GM12878 (cell line): ENCODE measurements at regions not wholly inside any gene's neighbourhood (a gene's known extent, or its start where the extent isn't known, plus 50 kb on each side); places are given as distances from the start of the nearest gene placed in this dataset.

Experiments
- ATAC-seq: fragments of 200-7000 bp; cut with Tn5 transposase; 3 replicates; pipeline ENCODE4 v1.9.1; 2020; ENCODE audit warnings: mild to moderate bottlenecking, moderate library complexity
- BruUV-seq: library from RNA; stranded (reverse); fragments of 400-500 nt; replicated peaks from 2 replicates; lab custom pipeline; 2021; lab: Mats Ljungman, UMichigan
- CTCF ChIA-PET: fragments of 300-600 bp; sonication (Branson Sonifier 250); formaldehyde crosslinking; extraction: SDS; loops from one replicate; lab custom pipeline; 2021; ENCODE audit warnings: inconsistent platforms; lab: Yijun Ruan, JAX
- POLR2A ChIA-PET: fragments of 350-600 bp; formaldehyde crosslinking; extraction: SDS; loops from one replicate; lab custom pipeline; 2021; ENCODE audit warnings: inconsistent platforms; lab: Charles Lee
- RAD21 ChIA-PET: fragments of 300-600 bp; sonication (Branson Sonifier 250); formaldehyde crosslinking; loops from one replicate; lab custom pipeline; 2023; ENCODE audit warnings: antibody characterized with exemption; ENCODE audit not compliant: unreplicated experiment; lab: Charles Lee
- SMC1A ChIA-PET: fragments of 300-600 bp; sonication (Branson Sonifier 250); formaldehyde crosslinking; loops from one replicate; lab custom pipeline; 2023; ENCODE audit not compliant: unreplicated experiment, uncharacterized antibody; lab: Charles Lee
- DNase-seq: peaks from one replicate; pipeline ENCODE4 v3.0.0-alpha.2; 2011; ENCODE audit warnings: low read depth, low spot score
- FAIRE-seq: peaks from 3 replicates; lab custom pipeline; 2011; peaks lifted over from hg19 to GRCh38; lab: Jason Lieb, UNC
- H2AFZ ChIP-seq: 2 replicates; pipeline ENCODE4 v1.6.0; 2011; ENCODE audit warnings: low read depth, low read length, control low read depth; ENCODE audit not compliant: control insufficient read depth
- H3K27ac ChIP-seq: 2 replicates; pipeline ENCODE4 v1.5.1; 2011; ENCODE audit warnings: control low read depth; ENCODE audit not compliant: control insufficient read depth, insufficient read depth
- H3K27me3 ChIP-seq, 2 experiments: replicated peaks in 1 of 2; 2 replicates each; pipeline versions ENCODE4 v1.6.0 to v1.6.1; 2011; ENCODE audit warnings: low read length in 1 of 2; ENCODE audit not compliant: control insufficient read depth in 2 of 2, insufficient read depth in 2 of 2
- H3K36me3 ChIP-seq, 2 experiments: 2 replicates each; pipeline ENCODE4 v1.5.1; 2011; ENCODE audit warnings: low read length in 1 of 2; ENCODE audit not compliant: control insufficient read depth in 2 of 2, insufficient read depth in 2 of 2
- H3K4me1 ChIP-seq: 2 replicates; pipeline ENCODE4 v1.6.1; 2011; ENCODE audit warnings: mild to moderate bottlenecking, low read length, moderate library complexity, mixed read lengths; ENCODE audit not compliant: control insufficient read depth, insufficient read depth
- H3K4me2 ChIP-seq: 2 replicates; pipeline ENCODE4 v1.6.0; 2011; ENCODE audit warnings: control low read depth; ENCODE audit not compliant: control insufficient read depth, insufficient read depth
- H3K4me3 ChIP-seq: fragments of 200-600 bp; sonication (generic); 2 replicates; pipeline ENCODE4 v1.5.1; 2016
- H3K79me2 ChIP-seq: 2 replicates; pipeline ENCODE4 v1.6.0; 2011; ENCODE audit warnings: low read length; ENCODE audit not compliant: control insufficient read depth, insufficient read depth
- H3K9ac ChIP-seq: 2 replicates; pipeline ENCODE4 v1.8.0; 2011; ENCODE audit warnings: low read length, control low read depth, mixed read lengths; ENCODE audit not compliant: control insufficient read depth, insufficient read depth
- H3K9me3 ChIP-seq: replicated peaks from 3 replicates; pipeline ENCODE4 v1.5.1; 2011; ENCODE audit warnings: mild to moderate bottlenecking, low read length; ENCODE audit not compliant: control insufficient read depth, insufficient read depth
- H4K20me1 ChIP-seq: 2 replicates; pipeline ENCODE4 v1.6.0; 2011; ENCODE audit not compliant: control insufficient read depth, insufficient read depth
- BCL11A ChIP-seq: IDR thresholded peaks from 2 replicates; pipeline ENCODE4 v1.6.1; 2011; ENCODE audit warnings: low read depth, low read length
- ETV6 ChIP-seq, 2 experiments: fragments of 450-650 bp in 1 of 2; IDR thresholded peaks in 1 of 2; conservative IDR thresholded peaks in 1 of 2; 2 replicates each; pipeline ENCODE4 v1.6.1; 2014; ENCODE audit warnings: antibody characterized with exemption in 1 of 2, borderline replicate concordance in 1 of 2, low read depth in 1 of 2, mild to moderate bottlenecking in 1 of 2, moderate library complexity in 1 of 2
- NR2C1 ChIP-seq: fragments of 450-650 bp; IDR thresholded peaks from 2 replicates; pipeline ENCODE4 v1.6.1; 2017; ENCODE audit warnings: antibody characterized with exemption, mild to moderate bottlenecking, moderate library complexity
- NR2F1 ChIP-seq: fragments of 450-650 bp; conservative IDR thresholded peaks from 2 replicates; pipeline ENCODE4 v1.6.1; 2017; ENCODE audit warnings: mild to moderate bottlenecking
- SMARCA5 ChIP-seq: fragments of 450-650 bp; IDR thresholded peaks from 2 replicates; pipeline ENCODE4 v1.6.1; 2017; ENCODE audit warnings: mild to moderate bottlenecking
- SUPT20H ChIP-seq: IDR thresholded peaks from 2 replicates; pipeline ENCODE4 v1.6.1; 2011; ENCODE audit warnings: low read depth, mild to moderate bottlenecking, low read length, moderate library complexity, borderline replicate concordance; ENCODE audit not compliant: control insufficient read depth
- WRNIP1 ChIP-seq: IDR thresholded peaks from 2 replicates; pipeline ENCODE4 v1.6.1; 2011; ENCODE audit warnings: low read depth, low read length, improper control_type of control experiment, borderline replicate concordance
- WGBS: methylation state at CpG from one replicate; pipeline ENCODE4 v1.1.6; 2016; ENCODE audit warnings: low lambda C conversion rate; ENCODE audit not compliant: insufficient replicate concordance, insufficient coverage; ENCODE audit errors: missing lambda C conversion rate; 5-methylcytosine and 5-hydroxymethylcytosine counted together
- in situ Hi-C: fragments of 300-500 bp; cut with MboI; formaldehyde crosslinking; loops from 9 replicates; pipeline ENCODE4 v1.14.3; 2018; ENCODE audit warnings: mixed read lengths
- intact Hi-C: fragments of 100-400 bp; cut with micrococcal nuclease; formaldehyde crosslinking; loops from one replicate; pipeline ENCODE4 v1.14.2; 2022; ENCODE audit not compliant: unreplicated experiment
- TF ChIP-seq, protein P1 (sequence below): IDR thresholded peaks from 2 replicates; pipeline ENCODE4 v1.6.1; 2011; ENCODE audit warnings: low read depth, low read length, improper control_type of control experiment, borderline replicate concordance

GRCh38 chr6:93621442-93621841 is 202.1 kb upstream of the EPHA7 start:
- ATAC-seq = no peak
- Histone ChIP-seq H3K4me3 (no peak overlapping the region), H3K9me3 (no peaks in the 10 kb centered on the region), H3K9ac (no peak overlapping the region), H3K4me1 (no peaks in the 10 kb centered on the region), H2AFZ (no peak overlapping the region), H3K4me2 (no peak overlapping the region), H3K27me3 (no peaks in the 10 kb centered on the region), H3K27ac (no peak overlapping the region), H3K36me3 (no peaks in the 10 kb centered on the region), H4K20me1 (no peaks in the 10 kb centered on the region), H3K79me2 (no peaks in the 10 kb centered on the region)
- ChIA-PET RAD21 (no interaction called here), CTCF (no interaction called here), POLR2A (no interaction called here), SMC1A (no interaction called here)
- WGBS = 0% methylated on average over 1 of the region's 1 CpG
- in situ Hi-C loops (no loop called here), intact Hi-C loops (no loop called here)
- DNase-seq = no peak
- no peak for TF ChIP-seq BCL11A
- TF ChIP-seq, protein P1, sequence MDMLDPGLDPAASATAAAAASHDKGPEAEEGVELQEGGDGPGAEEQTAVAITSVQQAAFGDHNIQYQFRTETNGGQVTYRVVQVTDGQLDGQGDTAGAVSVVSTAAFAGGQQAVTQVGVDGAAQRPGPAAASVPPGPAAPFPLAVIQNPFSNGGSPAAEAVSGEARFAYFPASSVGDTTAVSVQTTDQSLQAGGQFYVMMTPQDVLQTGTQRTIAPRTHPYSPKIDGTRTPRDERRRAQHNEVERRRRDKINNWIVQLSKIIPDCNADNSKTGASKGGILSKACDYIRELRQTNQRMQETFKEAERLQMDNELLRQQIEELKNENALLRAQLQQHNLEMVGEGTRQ = no peak
- no peak for TF ChIP-seq SUPT20H
- no peak for TF ChIP-seq SMARCA5
- TF ChIP-seq NR2C1 = no peak
- TF ChIP-seq ETV6 (conservative IDR thresholded peaks at IDR 0.05 in 1 of 2, IDR thresholded peaks at IDR 0.05 in 1 of 2; ENCODE audit: borderline replicate concordance in 1 of 2, low read depth in 1 of 2) = no peak
- TF ChIP-seq NR2F1 = no peak
- TF ChIP-seq WRNIP1 = no peak
- no TSS peak for BruUV-seq
- peak; percentile 13 for FAIRE-seq
